B cell (primary cell): ENCODE measurements at regions not wholly inside any gene's neighbourhood (a gene's known extent, or its start where the extent isn't known, plus 50 kb on each side); places are given as distances from the start of the nearest gene placed in this dataset.

ENCODE experiments used
- EZH2 ChIP-seq: IDR thresholded peaks from 2 replicates; pipeline ENCODE4 v1.6.1; 2012; ENCODE audit warnings: borderline replicate concordance, low read depth, mild to moderate bottlenecking, moderate library complexity, low read length; ENCODE audit not compliant: insufficient read depth, poor library complexity, severe bottlenecking
- TF ChIP-seq, protein P1 (sequence below): fragments of 200-600 bp; IDR thresholded peaks from one replicate; pipeline ENCODE4 v1.8.0; 2022; ENCODE audit warnings: antibody characterized with exemption, mild to moderate bottlenecking

DNA sequence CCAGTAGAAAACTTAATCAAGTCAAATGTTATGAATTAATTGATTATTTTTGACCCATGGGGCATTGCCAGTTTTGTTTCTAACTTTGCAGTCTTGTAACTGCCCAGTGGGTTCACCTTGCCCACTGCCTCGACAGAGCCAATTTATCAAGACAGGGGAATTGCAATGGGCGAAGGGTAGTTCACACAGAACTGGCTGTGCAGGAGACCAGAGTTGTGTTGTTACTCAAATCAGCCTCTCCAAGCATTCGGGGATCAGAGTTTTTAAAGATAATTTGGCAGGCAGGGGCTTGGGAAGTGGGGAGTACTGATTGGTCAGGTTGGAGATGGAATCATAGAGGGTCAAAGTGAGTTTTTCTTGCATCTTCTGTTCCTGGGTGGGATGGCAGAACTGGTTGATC is 168.5 kb upstream of the COPS8 start:
- TF ChIP-seq, protein P1, sequence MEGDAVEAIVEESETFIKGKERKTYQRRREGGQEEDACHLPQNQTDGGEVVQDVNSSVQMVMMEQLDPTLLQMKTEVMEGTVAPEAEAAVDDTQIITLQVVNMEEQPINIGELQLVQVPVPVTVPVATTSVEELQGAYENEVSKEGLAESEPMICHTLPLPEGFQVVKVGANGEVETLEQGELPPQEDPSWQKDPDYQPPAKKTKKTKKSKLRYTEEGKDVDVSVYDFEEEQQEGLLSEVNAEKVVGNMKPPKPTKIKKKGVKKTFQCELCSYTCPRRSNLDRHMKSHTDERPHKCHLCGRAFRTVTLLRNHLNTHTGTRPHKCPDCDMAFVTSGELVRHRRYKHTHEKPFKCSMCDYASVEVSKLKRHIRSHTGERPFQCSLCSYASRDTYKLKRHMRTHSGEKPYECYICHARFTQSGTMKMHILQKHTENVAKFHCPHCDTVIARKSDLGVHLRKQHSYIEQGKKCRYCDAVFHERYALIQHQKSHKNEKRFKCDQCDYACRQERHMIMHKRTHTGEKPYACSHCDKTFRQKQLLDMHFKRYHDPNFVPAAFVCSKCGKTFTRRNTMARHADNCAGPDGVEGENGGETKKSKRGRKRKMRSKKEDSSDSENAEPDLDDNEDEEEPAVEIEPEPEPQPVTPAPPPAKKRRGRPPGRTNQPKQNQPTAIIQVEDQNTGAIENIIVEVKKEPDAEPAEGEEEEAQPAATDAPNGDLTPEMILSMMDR: no peak
- no peak for TF ChIP-seq EZH2
